ENCODE measurements at regions not wholly inside any gene's neighbourhood (a gene's known extent, or its start where the extent isn't known, plus 50 kb on each side); places are given as distances from the start of the nearest gene placed in this dataset.

- TF ChIP-seq GLIS3 (CRISPR knock-in tag; IDR thresholded peaks at IDR 0.05) = no peak
- no peak for TF ChIP-seq ISL1 (CRISPR knock-in tag; IDR thresholded peaks at IDR 0.05)
- TF ChIP-seq CREB5 (CRISPR knock-in tag; IDR thresholded peaks at IDR 0.05; ENCODE audit: low read depth) = no peak
- no peak for TF ChIP-seq CSDC2 (CRISPR knock-in tag; IDR thresholded peaks at IDR 0.05)
Observed at GRCh38 chr10:9987197-9987596, 1030.5 kb upstream of the CELF2 start (continued).

GRCh38 chr10:9992661-9993060 is 1025.0 kb upstream of the CELF2 start:
- TF ChIP-seq GLIS3 (CRISPR knock-in tag; IDR thresholded peaks at IDR 0.05) (no peak), TCF4 (CRISPR knock-in tag; IDR thresholded peaks at IDR 0.05; ENCODE audit: borderline replicate concordance) (no peak), PPARA (CRISPR knock-in tag; IDR thresholded peaks at IDR 0.05; ENCODE audit: borderline replicate concordance) (no peak), ZNF70 (CRISPR knock-in tag; IDR thresholded peaks at IDR 0.05) (no peak), ZNF565 (CRISPR knock-in tag; conservative IDR thresholded peaks at IDR 0.05; ENCODE audit: low read depth) (no peak), POU6F1 (CRISPR knock-in tag; IDR thresholded peaks at IDR 0.05; ENCODE audit: borderline replicate concordance, low read depth) (no peak), ARNTL (CRISPR knock-in tag; IDR thresholded peaks at IDR 0.05; ENCODE audit: borderline replicate concordance, low read depth) (no peak), TOX (CRISPR knock-in tag; IDR thresholded peaks at IDR 0.05; ENCODE audit: borderline replicate concordance) (no peak), OSR1 (CRISPR knock-in tag; IDR thresholded peaks at IDR 0.05) (no peak), ZC3H10 (CRISPR knock-in tag; IDR thresholded peaks at IDR 0.05) (no peak), TSHZ2 (CRISPR knock-in tag; IDR thresholded peaks at IDR 0.05) (no peak), ESRRG (CRISPR knock-in tag; IDR thresholded peaks at IDR 0.05) (no peak)
- TF ChIP-seq, protein P1, sequence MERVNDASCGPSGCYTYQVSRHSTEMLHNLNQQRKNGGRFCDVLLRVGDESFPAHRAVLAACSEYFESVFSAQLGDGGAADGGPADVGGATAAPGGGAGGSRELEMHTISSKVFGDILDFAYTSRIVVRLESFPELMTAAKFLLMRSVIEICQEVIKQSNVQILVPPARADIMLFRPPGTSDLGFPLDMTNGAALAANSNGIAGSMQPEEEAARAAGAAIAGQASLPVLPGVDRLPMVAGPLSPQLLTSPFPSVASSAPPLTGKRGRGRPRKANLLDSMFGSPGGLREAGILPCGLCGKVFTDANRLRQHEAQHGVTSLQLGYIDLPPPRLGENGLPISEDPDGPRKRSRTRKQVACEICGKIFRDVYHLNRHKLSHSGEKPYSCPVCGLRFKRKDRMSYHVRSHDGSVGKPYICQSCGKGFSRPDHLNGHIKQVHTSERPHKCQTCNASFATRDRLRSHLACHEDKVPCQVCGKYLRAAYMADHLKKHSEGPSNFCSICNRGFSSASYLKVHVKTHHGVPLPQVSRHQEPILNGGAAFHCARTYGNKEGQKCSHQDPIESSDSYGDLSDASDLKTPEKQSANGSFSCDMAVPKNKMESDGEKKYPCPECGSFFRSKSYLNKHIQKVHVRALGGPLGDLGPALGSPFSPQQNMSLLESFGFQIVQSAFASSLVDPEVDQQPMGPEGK (CRISPR knock-in tag; IDR thresholded peaks at IDR 0.05; ENCODE audit: borderline replicate concordance) = no peak

GRCh38 chr10:9994131-9994530 is 1023.5 kb upstream of the CELF2 start:
- TF ChIP-seq SNAI2 (CRISPR knock-in tag; IDR thresholded peaks at IDR 0.05) (no peak), CREB5 (CRISPR knock-in tag; IDR thresholded peaks at IDR 0.05; ENCODE audit: low read depth) (no peak), RARB (CRISPR knock-in tag; IDR thresholded peaks at IDR 0.05) (no peak), ZNF565 (CRISPR knock-in tag; conservative IDR thresholded peaks at IDR 0.05; ENCODE audit: low read depth) (no peak), ZC3H10 (CRISPR knock-in tag; IDR thresholded peaks at IDR 0.05) (no peak), BACH2 (CRISPR knock-in tag; IDR thresholded peaks at IDR 0.05; ENCODE audit: borderline replicate concordance) (no peak), ZNF8 (CRISPR knock-in tag; IDR thresholded peaks at IDR 0.05) (no peak), PPARA (CRISPR knock-in tag; IDR thresholded peaks at IDR 0.05; ENCODE audit: borderline replicate concordance) (no peak), CSDC2 (CRISPR knock-in tag; IDR thresholded peaks at IDR 0.05) (no peak), OSR1 (CRISPR knock-in tag; IDR thresholded peaks at IDR 0.05) (no peak), ESRRG (CRISPR knock-in tag; IDR thresholded peaks at IDR 0.05) (no peak), ARNTL (CRISPR knock-in tag; IDR thresholded peaks at IDR 0.05; ENCODE audit: borderline replicate concordance, low read depth) (no peak), ZFP3 (CRISPR knock-in tag; IDR thresholded peaks at IDR 0.05) (no peak), ISL1 (CRISPR knock-in tag; IDR thresholded peaks at IDR 0.05) (no peak), TSHZ2 (CRISPR knock-in tag; IDR thresholded peaks at IDR 0.05) (no peak), CSRNP3 (CRISPR knock-in tag; IDR thresholded peaks at IDR 0.05) (no peak), GLIS3 (CRISPR knock-in tag; IDR thresholded peaks at IDR 0.05) (no peak)
- TF ChIP-seq, protein P1 (CRISPR knock-in tag; IDR thresholded peaks at IDR 0.05; ENCODE audit: borderline replicate concordance) = no peak
- ATAC-seq = no peak

More at GRCh38 chr10:9992661-9993060, 1025.0 kb upstream of the CELF2 start:
- no peak for ATAC-seq
